Loucy (cell line): ENCODE measurements at regions not wholly inside any gene's neighbourhood (a gene's known extent, or its start where the extent isn't known, plus 50 kb on each side); places are given as distances from the start of the nearest gene placed in this dataset.

ENCODE experiments used
- H2AFZ ChIP-seq: fragments of 200-600 bp; sonication (generic); 2 replicates; pipeline ENCODE4 v1.6.0; 2016; ENCODE audit warnings: antibody characterized with exemption, mild to moderate bottlenecking, low read length, moderate library complexity
- H3F3A ChIP-seq: fragments of 200-600 bp; 2 replicates; pipeline ENCODE4 v1.6.0; 2016; ENCODE audit warnings: antibody characterized with exemption, low read depth, mild to moderate bottlenecking
- H3K27me3 ChIP-seq: fragments of 200-600 bp; sonication (generic); 2 replicates; pipeline ENCODE4 v1.6.1; 2014; ENCODE audit warnings: low read length, mild to moderate bottlenecking; ENCODE audit not compliant: insufficient read depth, poor library complexity, severe bottlenecking
- H3K36me3 ChIP-seq: fragments of 200-600 bp; sonication (generic); 2 replicates; pipeline ENCODE4 v1.6.1; 2016; ENCODE audit warnings: low read length; ENCODE audit not compliant: insufficient read depth
- H3K4me1 ChIP-seq: fragments of 200-600 bp; sonication (generic); 2 replicates; pipeline ENCODE4 v1.5.1; 2014; ENCODE audit warnings: low read length, mild to moderate bottlenecking; ENCODE audit not compliant: insufficient read depth, poor library complexity, severe bottlenecking
- H3K4me2 ChIP-seq: fragments of 200-600 bp; sonication (generic); 2 replicates; pipeline ENCODE4 v1.6.0; 2014; ENCODE audit warnings: antibody characterized with exemption, low read length, low read depth, mild to moderate bottlenecking; ENCODE audit not compliant: poor library complexity, severe bottlenecking
- H3K4me3 ChIP-seq: fragments of 200-600 bp; sonication (generic); 2 replicates; pipeline ENCODE4 v1.5.1; 2014; ENCODE audit warnings: low read length, mild to moderate bottlenecking, mixed read lengths; ENCODE audit not compliant: poor library complexity, severe bottlenecking
- H3K79me2 ChIP-seq: fragments of 200-600 bp; sonication (generic); 2 replicates; pipeline ENCODE4 v1.6.1; 2014; ENCODE audit warnings: low read length; ENCODE audit not compliant: insufficient read depth
- H3K9ac ChIP-seq: fragments of 200-600 bp; sonication (generic); 2 replicates; pipeline ENCODE4 v1.6.0; 2014; ENCODE audit warnings: mild to moderate bottlenecking, low read depth, low read length, moderate library complexity; ENCODE audit not compliant: poor library complexity, severe bottlenecking
- H3K9me2 ChIP-seq: fragments of 200-600 bp; sonication (generic); replicated peaks from 2 replicates; pipeline ENCODE4 v1.6.1; 2016; ENCODE audit warnings: low read depth, low read length, mixed read lengths
- H3K9me3 ChIP-seq: fragments of 200-600 bp; sonication (generic); 2 replicates; pipeline ENCODE4 v1.6.1; 2014; ENCODE audit warnings: mild to moderate bottlenecking, antibody characterized with exemption, low read length, low read depth; ENCODE audit not compliant: insufficient read depth
- H4K20me1 ChIP-seq: fragments of 200-600 bp; sonication (generic); 2 replicates; pipeline ENCODE4 v1.6.0; 2014; ENCODE audit warnings: antibody characterized with exemption, low read length, mild to moderate bottlenecking; ENCODE audit not compliant: insufficient read depth, poor library complexity, severe bottlenecking
- CTCF ChIP-seq: fragments of 200-600 bp; sonication (generic); conservative IDR thresholded peaks from 2 replicates; pipeline ENCODE4 v1.5.1; 2014; ENCODE audit warnings: mild to moderate bottlenecking, antibody characterized with exemption, low read length
- EZH2phosphoT487 ChIP-seq: fragments of 200-600 bp; IDR thresholded peaks from 2 replicates; pipeline ENCODE4 v1.6.1; 2018; ENCODE audit warnings: antibody characterized with exemption, mild to moderate bottlenecking, moderate library complexity, borderline replicate concordance

GRCh38 chr12:97235102-97235501 lies 227.5 kb upstream of the RMST start:
- no peak overlapping the region for H3K4me2 ChIP-seq
- no peaks in the 10 kb centered on the region for H3K27me3 ChIP-seq
- no peaks in the 10 kb centered on the region for H3K79me2 ChIP-seq
- H3F3A ChIP-seq, result no peaks in the 10 kb centered on the region
- H3K4me3 ChIP-seq, result no peak overlapping the region
- TF ChIP-seq EZH2phosphoT487, result no peak
- TF ChIP-seq CTCF, result no peak
- H2AFZ ChIP-seq, result no peak overlapping the region
- no peaks in the 10 kb centered on the region for H4K20me1 ChIP-seq
- no peaks in the 10 kb centered on the region for H3K9me2 ChIP-seq
- no peaks in the 10 kb centered on the region for H3K36me3 ChIP-seq
- no peak overlapping the region for H3K9ac ChIP-seq
- no peaks in the 10 kb centered on the region for H3K4me1 ChIP-seq
- H3K9me3 ChIP-seq, result no peaks in the 10 kb centered on the region

GRCh38 chr12:97246368-97246767 lies 216.2 kb upstream of the RMST start:
- no peak overlapping the region for H3K9ac ChIP-seq
- no peak for TF ChIP-seq CTCF
- TF ChIP-seq EZH2phosphoT487, result no peak
- H3K4me3 ChIP-seq, result no peak overlapping the region
- no peaks in the 10 kb centered on the region for H3K4me1 ChIP-seq
- no peaks in the 10 kb centered on the region for H3K9me3 ChIP-seq
- no peaks in the 10 kb centered on the region for H3K27me3 ChIP-seq
- no peaks in the 10 kb centered on the region for H3K79me2 ChIP-seq
- no peak overlapping the region for H2AFZ ChIP-seq
- H4K20me1 ChIP-seq, result no peaks in the 10 kb centered on the region
- no peaks in the 10 kb centered on the region for H3K36me3 ChIP-seq
- no peaks in the 10 kb centered on the region for H3F3A ChIP-seq
- no peaks in the 10 kb centered on the region for H3K9me2 ChIP-seq
- no peak overlapping the region for H3K4me2 ChIP-seq

GRCh38 chr12:97250483-97250882 lies 212.1 kb upstream of the RMST start:
- Histone ChIP-seq H4K20me1 (no peaks in the 10 kb centered on the region), H3F3A (no peaks in the 10 kb centered on the region), H3K79me2 (no peaks in the 10 kb centered on the region), H3K4me1 (no peaks in the 10 kb centered on the region), H3K4me2 (no peak overlapping the region), H3K4me3 (no peak overlapping the region), H2AFZ (no peak overlapping the region), H3K9ac (no peak overlapping the region), H3K36me3 (no peaks in the 10 kb centered on the region), H3K9me2 (no peaks in the 10 kb centered on the region), H3K27me3 (no peaks in the 10 kb centered on the region), H3K9me3 (no peaks in the 10 kb centered on the region)
- TF ChIP-seq CTCF, result no peak
- TF ChIP-seq EZH2phosphoT487, result no peak
